HG03175 (cell line): ENCODE measurements at regions not wholly inside any gene's neighbourhood (a gene's known extent, or its start where the extent isn't known, plus 50 kb on each side); places are given as distances from the start of the nearest gene placed in this dataset.

Experiments
- ATAC-seq: cut with Tn5 transposase; IDR thresholded peaks from one replicate; pipeline ENCODE4 v1.9.1; 2021; ENCODE audit warnings: mild to moderate bottlenecking, moderate library complexity; ENCODE audit not compliant: unreplicated experiment

DNA sequence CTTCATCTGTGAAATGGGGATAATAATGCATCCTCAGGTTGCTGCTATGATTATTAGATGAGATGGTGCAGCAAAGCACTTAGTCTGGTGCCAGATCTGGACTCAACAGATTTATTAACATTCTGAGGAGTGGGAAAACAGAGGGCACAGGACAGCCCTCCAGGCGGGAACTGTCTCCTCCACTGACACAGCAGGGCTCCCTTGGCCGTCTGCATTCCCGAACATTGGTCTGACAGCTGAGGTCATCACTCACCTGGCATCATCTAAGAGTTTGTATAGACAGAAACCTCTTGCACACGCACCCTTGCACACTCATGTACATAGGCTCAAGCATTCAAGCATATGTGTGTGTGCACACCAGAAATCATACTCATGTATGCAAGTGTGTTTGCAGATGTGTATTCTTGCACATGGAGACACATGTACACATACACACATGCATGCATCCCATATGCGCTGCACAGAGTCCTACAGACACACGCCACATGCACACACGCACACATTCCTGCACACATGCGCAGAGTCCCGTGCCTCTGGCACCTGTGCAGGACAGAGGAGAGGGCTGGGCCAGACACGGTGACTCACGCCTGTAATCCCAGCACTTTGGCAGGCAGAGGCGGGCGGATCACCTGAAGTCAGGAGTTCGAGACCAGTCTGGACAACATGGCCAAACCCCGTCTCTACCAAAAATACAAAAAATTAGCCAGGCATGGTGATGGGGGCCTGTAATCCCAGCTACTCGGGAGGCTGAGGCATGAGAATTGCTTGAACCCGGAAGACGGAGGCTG is 173.3 kb upstream of the GLI2 start:
- ATAC-seq = no peak

GRCh38 chr2:120563616-120564015 is 172.1 kb upstream of the GLI2 start:
- ATAC-seq = no peak

GRCh38 chr2:120564213-120565094 is 171.2 kb upstream of the GLI2 start:
- ATAC-seq = no peak

- ATAC-seq = no peak
These were observed 170.6 kb upstream of the GLI2 start for GRCh38 chr2:120565095-120565460.

DNA sequence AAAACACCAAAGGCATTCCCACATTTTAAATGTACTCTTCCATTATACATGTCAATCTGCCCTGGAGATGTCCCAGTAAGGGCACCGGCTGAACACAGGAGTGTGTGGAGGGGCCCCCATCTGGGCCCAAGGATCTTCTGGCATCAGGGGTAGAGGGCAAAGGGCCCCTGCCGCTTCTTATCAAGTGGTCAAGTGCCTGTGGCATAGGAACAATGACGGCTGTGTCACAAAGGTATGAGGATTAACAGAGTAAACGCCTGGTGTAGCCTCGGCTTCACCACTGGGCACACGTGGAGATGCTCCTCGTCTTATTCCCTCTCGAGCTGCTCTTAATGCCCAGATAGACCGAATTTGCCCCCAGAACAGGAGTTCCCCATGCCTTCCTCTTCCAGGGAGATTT is 169.7 kb upstream of the GLI2 start:
- no peak for ATAC-seq

- ATAC-seq = no peak
These were observed 169.2 kb upstream of the GLI2 start for GRCh38 chr2:120566331-120567035.

- ATAC-seq = no peak
These were observed 168.5 kb upstream of the GLI2 start for GRCh38 chr2:120567128-120567527.

DNA sequence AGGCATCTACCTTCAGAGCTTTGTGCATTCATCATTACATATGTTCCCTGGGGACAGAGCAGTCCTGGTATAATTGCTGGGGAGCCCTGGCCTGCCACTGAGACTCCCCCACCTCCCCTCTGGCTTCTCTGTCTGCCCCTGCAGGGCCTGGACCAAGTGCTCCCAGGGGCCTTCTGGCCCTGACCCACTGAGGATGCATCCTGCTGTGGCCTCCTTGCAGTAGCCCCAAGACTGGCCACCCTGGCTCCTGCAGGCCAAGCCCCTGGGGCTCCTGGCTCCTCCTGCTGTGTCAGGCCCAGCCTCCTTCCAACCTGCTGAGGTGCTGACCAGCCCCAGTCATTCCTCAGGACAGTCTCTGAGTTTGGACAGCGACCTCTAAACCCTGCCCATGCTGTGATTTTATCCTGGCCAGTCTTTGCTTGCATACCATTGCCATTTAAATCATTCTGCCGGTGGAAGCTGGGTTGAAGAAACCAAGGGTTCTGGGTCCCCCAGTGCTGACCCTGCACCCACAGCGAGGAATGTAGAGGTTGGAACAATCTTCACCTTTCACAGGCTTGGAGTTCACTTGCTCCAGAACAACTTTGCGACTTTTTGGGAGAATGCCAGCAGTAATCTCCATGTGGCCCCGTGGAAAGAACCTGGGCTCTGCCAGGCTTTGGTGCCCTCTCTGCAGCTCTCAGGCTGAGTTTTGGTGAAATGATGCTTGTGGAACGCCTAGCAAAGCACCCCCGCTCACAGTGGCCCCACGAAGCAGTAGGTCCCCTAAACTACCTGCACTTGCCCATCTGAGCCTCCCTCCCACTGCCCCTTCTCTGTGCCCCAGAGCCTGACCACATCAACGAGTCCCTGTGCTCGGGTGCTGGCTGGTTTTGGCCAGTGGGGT is 167.3 kb upstream of the GLI2 start:
- no peak for ATAC-seq

- no peak for ATAC-seq
These were observed 166.7 kb upstream of the GLI2 start for GRCh38 chr2:120568975-120569268.

GRCh38 chr2:120570001-120570400 is 165.7 kb upstream of the GLI2 start:
- no peak for ATAC-seq

GRCh38 chr2:120570546-120570945 is 165.1 kb upstream of the GLI2 start:
- ATAC-seq = no peak

GRCh38 chr2:120571015-120571728 is 164.5 kb upstream of the GLI2 start:
- ATAC-seq = no peak

- ATAC-seq = no peak
These were observed 163.4 kb upstream of the GLI2 start for GRCh38 chr2:120572226-120572625.

DNA sequence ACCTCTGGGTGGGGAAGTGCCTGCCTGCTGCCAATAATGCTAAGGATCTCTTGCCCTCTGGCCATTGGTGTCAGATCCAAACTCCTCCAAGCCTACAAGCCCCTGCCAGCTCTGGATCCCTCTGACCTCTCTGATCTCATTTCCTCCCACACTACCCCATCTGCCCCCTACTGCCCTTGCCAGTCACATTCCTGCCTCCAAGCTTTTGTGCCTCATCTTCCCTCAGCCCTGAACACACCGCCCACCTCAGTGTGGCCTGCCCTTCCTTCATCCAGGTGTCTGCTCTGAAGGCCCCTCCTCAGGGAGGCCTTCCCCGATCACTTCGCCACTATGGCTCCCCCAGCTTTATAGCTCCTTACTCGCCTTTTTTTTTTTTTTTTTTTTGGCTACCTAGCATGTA is 161.0 kb upstream of the GLI2 start:
- no peak for ATAC-seq

DNA sequence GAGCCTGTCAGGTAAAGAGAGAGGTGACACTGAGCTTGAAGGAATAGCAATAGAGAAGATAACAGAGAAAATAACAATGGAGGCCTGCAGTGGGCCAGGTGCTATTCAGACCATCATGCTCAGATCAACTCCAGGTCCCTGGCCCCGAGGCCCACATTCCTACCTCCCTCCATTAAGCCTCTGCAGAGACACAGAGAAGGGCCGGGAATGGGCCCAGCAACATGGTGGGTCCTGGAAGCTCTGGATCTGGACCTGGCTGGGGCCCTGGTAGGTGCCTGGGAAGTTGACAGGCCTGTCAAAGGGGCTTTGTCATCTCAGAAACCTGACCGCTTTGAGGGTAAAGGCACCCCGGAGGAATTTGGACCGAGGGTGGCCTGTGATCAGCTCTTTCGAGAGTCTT is 159.7 kb upstream of the GLI2 start:
- ATAC-seq = no peak

GRCh38 chr2:120576509-120577474 is 158.9 kb upstream of the GLI2 start:
- no peak for ATAC-seq

DNA sequence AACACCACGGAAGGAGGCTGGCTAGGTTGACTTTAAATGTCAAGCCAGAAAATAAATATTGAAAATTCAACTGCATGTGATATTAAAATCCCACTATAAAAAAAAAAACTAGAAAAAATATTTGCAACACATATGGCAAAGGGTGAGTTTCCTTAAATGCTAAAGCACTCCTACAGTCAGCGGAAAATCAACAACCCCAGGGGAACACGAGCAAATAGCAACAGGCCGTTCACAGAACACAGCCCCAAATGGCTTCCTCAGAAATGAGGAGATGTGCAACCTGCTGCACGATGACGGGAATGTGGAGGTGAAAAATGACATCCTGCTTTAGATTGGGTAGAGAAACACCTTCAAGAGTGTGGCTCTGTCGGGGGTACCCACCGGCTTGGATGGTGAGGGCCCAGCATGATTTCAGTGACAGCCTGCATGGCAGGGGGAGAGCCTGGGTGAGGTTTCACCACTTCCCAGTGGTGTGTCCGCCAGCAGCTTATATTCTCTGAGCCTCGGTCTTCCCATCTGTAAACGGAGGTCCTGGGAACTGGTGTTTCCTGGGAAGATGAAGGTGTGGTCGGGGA is 157.9 kb upstream of the GLI2 start:
- no peak for ATAC-seq

DNA sequence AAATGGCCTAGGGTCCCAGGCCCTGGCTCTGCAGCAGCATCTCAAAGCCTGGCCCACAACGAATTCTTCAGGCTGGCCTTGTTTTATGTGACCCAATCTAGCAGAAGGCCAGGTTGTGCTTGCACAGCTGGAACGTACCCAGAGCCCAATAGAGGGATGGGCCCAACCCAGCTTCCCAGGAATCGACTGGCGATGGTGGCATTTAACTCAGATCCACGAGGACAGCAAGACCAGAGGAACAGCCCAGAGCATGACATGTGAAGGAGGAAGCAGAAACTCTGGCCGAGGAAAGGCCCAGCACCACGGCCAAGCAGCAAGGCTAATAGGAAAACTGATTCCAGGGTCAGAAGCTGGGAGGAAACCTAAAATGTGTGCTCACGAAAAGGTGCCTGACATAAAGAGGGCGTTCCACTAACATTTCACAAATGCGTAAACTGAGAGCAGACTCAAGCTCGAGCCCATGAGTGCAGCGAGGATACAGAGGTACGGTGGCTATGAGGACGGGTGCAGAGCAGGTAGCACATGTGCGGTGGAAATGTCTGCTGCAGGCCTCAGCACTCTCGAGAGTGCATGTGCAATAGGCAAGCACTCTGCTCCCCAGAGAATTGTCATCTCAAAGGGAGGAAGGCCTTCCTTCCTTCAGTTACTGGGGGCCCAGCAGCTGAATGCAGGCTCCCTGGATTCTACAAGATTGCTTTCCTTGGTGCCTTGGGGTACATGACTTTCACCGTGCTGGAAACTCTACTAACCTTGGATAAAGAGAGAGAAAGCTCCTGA is 156.9 kb upstream of the GLI2 start:
- no peak for ATAC-seq
